Spleen (tissue), 7 donors: ENCODE measurements at regions not wholly inside any gene's neighbourhood (a gene's known extent, or its start where the extent isn't known, plus 50 kb on each side); places are given as distances from the start of the nearest gene placed in this dataset.

Experiments
- POLR2A ChIP-seq, 3 donors: fragments of 450-650 bp; IDR thresholded peaks; one replicate each; pipeline ENCODE4 v1.5.1; 2017; ENCODE audit warnings: antibody characterized with exemption in 3 of 3, mild to moderate bottlenecking in 1 of 3
- TF ChIP-seq, protein P1 (sequence below), 11 experiments: fragments of 200-600 bp in 7 of 11; fragments of 450-650 bp in 4 of 11; sonication (generic) in 4 of 11; IDR thresholded peaks in 8 of 11; conservative IDR thresholded peaks in 3 of 11; 1 replicate in 7 of 11; 2 replicates in 4 of 11; pipeline versions ENCODE4 v1.4.0 to v1.8.0; 2016 to 2021; ENCODE audit warnings: antibody characterized with exemption in 11 of 11, inconsistent platforms in 4 of 11, mild to moderate bottlenecking in 1 of 11
- donor health status: DM: no; HTN: no; CAD: no; lungs with moderate emphysema.
- donor health status: DM: no; HTN: no; CAD: no.
- donor health status: DM: no; HTN: no; CAD: no.

DNA sequence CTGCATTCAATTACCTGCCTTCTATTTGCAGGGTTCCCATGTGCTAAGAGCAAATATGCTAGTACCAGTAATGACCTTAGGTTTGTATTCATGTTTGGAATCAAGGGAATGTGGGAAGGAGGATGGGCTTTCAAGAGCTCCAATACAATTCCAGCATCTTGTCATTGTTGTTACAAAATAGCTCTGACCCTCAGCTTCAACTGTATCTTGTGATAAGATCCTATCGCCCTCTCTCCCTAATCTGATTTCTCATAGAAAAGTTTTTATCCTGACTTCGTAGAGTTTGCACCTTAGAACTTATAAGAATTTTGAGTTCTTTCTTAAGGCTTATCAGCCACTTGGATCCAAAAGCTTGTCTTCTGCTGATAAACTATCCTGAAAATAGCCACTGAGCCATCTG, 749.5 kb upstream of the ACVR2A start:
- TF ChIP-seq, protein P1, sequence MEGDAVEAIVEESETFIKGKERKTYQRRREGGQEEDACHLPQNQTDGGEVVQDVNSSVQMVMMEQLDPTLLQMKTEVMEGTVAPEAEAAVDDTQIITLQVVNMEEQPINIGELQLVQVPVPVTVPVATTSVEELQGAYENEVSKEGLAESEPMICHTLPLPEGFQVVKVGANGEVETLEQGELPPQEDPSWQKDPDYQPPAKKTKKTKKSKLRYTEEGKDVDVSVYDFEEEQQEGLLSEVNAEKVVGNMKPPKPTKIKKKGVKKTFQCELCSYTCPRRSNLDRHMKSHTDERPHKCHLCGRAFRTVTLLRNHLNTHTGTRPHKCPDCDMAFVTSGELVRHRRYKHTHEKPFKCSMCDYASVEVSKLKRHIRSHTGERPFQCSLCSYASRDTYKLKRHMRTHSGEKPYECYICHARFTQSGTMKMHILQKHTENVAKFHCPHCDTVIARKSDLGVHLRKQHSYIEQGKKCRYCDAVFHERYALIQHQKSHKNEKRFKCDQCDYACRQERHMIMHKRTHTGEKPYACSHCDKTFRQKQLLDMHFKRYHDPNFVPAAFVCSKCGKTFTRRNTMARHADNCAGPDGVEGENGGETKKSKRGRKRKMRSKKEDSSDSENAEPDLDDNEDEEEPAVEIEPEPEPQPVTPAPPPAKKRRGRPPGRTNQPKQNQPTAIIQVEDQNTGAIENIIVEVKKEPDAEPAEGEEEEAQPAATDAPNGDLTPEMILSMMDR (IDR thresholded peaks at IDR 0.05 in 8 of 11, conservative IDR thresholded peaks at IDR 0.05 in 3 of 11): no peak
- no peak for TF ChIP-seq POLR2A (IDR thresholded peaks at IDR 0.05)
